ENCODE measurements at regions not wholly inside any gene's neighbourhood (a gene's known extent, or its start where the extent isn't known, plus 50 kb on each side); places are given as distances from the start of the nearest gene placed in this dataset.

- Histone ChIP-seq H3K4me1 (no peaks in the 10 kb centered on the region), H3K4me3 (no peak overlapping the region), H3K27me3 (no peaks in the 10 kb centered on the region), H3K9me3 (no peaks in the 10 kb centered on the region), H3K9ac (ENCODE audit: low read depth in 2 of 2, low read length in 2 of 2) (no peak overlapping the region), H3K36me3 (no peaks in the 10 kb centered on the region), H3K27ac (no peak overlapping the region)
- intact Hi-C loops (cut with DNase I) = no loop called here
- no peak for TF ChIP-seq CTCF (IDR thresholded peaks at IDR 0.05)
- DNase-seq = no peak
Observed at GRCh38 chr6:169927711-169928110, 176.3 kb downstream of the ERMARD start.

- DNase-seq = no peak
- H3K4me3 ChIP-seq = no peak overlapping the region
- no peaks in the 10 kb centered on the region for H3K4me1 ChIP-seq
Observed at GRCh38 chr6:169926617-169927417, 175.4 kb downstream of the ERMARD start.

GRCh38 chr6:169923468-169924464 is 172.3 kb downstream of the ERMARD start:
- Histone ChIP-seq H3K9me3 (no peaks in the 10 kb centered on the region), H3K27me3 (no peaks in the 10 kb centered on the region), H3K4me3 (no peak overlapping the region), H3K36me3 (no peaks in the 10 kb centered on the region), H3K4me1 (no peaks in the 10 kb centered on the region), H3K9ac (ENCODE audit: low read depth in 2 of 2, low read length in 2 of 2) (no peak overlapping the region), H3K27ac (no peak overlapping the region)
- TF ChIP-seq CTCF (IDR thresholded peaks at IDR 0.05) = no peak
- intact Hi-C loops (cut with DNase I) = no loop called here
- DNase-seq = no peak

More at GRCh38 chr6:169926617-169927417, 175.4 kb downstream of the ERMARD start:
- no peaks in the 10 kb centered on the region for H3K36me3 ChIP-seq
- no peak for TF ChIP-seq CTCF (IDR thresholded peaks at IDR 0.05)
- no peak overlapping the region for H3K27ac ChIP-seq
- intact Hi-C loops (cut with DNase I) = no loop called here
- H3K9me3 ChIP-seq = no peaks in the 10 kb centered on the region
- H3K9ac ChIP-seq (ENCODE audit: low read depth in 2 of 2, low read length in 2 of 2) = no peak overlapping the region
- H3K27me3 ChIP-seq = no peaks in the 10 kb centered on the region

- TF ChIP-seq CTCF (IDR thresholded peaks at IDR 0.05) = no peak
- Histone ChIP-seq H3K9ac (ENCODE audit: low read depth in 2 of 2, low read length in 2 of 2) (no peak overlapping the region), H3K4me1 (no peaks in the 10 kb centered on the region), H3K27ac (no peak overlapping the region), H3K36me3 (no peaks in the 10 kb centered on the region), H3K4me3 (no peak overlapping the region), H3K27me3 (no peaks in the 10 kb centered on the region), H3K9me3 (no peaks in the 10 kb centered on the region)
- intact Hi-C loops (cut with DNase I) = no loop called here
- no peak for DNase-seq
Observed at GRCh38 chr6:169921853-169922824, 170.7 kb downstream of the ERMARD start.

- TF ChIP-seq CTCF (IDR thresholded peaks at IDR 0.05) = no peak
- Histone ChIP-seq H3K4me3 (no peak overlapping the region), H3K9ac (ENCODE audit: low read depth in 2 of 2, low read length in 2 of 2) (no peak overlapping the region), H3K27me3 (no peaks in the 10 kb centered on the region), H3K4me1 (no peaks in the 10 kb centered on the region), H3K9me3 (no peaks in the 10 kb centered on the region), H3K36me3 (no peaks in the 10 kb centered on the region), H3K27ac (no peak overlapping the region)
- intact Hi-C loops (cut with DNase I) = no loop called here
- no peak for DNase-seq
Observed at GRCh38 chr6:169921217-169921616, 169.8 kb downstream of the ERMARD start.

Data from colonic mucosa (tissue), 4 donors.